ENCODE measurements at regions not wholly inside any gene's neighbourhood (a gene's known extent, or its start where the extent isn't known, plus 50 kb on each side); places are given as distances from the start of the nearest gene placed in this dataset.

DNA sequence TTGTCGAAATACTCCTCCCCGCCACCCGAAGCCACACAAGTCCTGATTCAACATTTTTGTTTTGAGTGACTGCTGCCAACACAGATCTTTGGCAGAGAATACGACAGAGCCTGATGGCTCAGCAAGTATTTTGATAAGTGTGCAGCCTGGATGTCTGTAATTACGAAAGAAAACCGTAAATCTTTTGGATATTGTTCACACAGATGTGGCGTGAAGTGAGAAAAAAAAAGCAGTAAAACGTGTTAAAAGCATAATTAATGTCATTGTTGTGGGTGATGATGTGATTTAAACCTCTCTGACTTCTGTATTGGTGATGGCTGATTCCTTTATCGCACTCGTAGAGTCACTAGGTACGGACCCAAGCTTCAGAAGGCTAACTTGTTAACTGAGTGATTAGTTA, 98.7 kb downstream of the PHETA1 start (continued):
- TF ChIP-seq ZNF462 (CRISPR knock-in tag; IDR thresholded peaks at IDR 0.05) (no peak), ZNF114 (CRISPR knock-in tag; IDR thresholded peaks at IDR 0.05) (no peak), JUNB (IDR thresholded peaks at IDR 0.05; ENCODE audit: unreplicated experiment) (no peak), EZH2phosphoT487 (IDR thresholded peaks at IDR 0.05; ENCODE audit: unreplicated experiment) (no peak), ETS1 (IDR thresholded peaks at IDR 0.05) (no peak), REST (IDR thresholded peaks at IDR 0.05; ENCODE audit: unreplicated experiment) (no peak), STAT1 (IDR thresholded peaks at IDR 0.05; ENCODE audit: unreplicated experiment) (no peak)
